GM19023 (cell line): ENCODE measurements at regions not wholly inside any gene's neighbourhood (a gene's known extent, or its start where the extent isn't known, plus 50 kb on each side); places are given as distances from the start of the nearest gene placed in this dataset.

Experiments
- ATAC-seq: cut with Tn5 transposase; IDR thresholded peaks from one replicate; pipeline ENCODE4 v1.9.1; 2021; ENCODE audit warnings: mild to moderate bottlenecking, moderate library complexity; ENCODE audit not compliant: unreplicated experiment

DNA sequence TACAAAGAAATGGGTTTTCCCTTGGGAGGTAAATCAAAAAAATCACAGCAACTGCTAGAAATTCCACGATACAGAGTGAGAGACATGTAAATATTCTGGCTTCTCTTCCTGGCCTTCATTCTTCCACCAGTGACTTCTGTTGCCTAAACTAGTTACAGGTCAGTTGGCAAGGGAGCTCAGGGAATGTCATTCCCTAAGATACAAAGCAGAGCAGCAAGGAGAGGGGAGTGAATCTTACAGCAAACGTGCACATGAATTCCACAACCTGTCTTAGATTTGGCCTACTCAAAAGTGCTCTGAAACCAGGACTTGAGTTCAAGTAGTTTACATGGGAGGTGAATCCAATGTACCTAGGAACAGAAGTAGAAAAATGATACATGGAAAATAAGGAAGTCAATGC lies 445.3 kb upstream of the LRRC7 start:
- ATAC-seq: no peak

GRCh38 chr1:69123486-69123885 lies 444.2 kb upstream of the LRRC7 start:
- ATAC-seq: no peak

DNA sequence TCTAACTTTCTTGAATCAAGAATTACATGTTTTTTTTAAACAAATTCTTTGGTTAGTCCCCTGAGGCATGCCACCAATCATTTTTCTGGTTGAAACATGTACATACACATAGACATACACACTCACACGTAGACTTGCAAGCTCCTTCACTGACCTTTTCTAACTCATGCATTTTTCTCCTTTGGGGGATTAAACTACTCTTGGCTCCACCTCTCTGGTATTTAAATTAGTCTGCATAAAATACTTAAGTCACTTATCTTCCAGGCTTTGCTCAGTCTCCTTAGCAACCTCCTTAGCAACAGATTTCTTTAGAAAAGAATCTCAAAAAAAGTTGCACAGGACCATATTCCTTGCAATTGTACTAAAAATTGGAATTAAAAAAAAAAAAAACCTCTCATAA lies 440.9 kb upstream of the LRRC7 start:
- no peak for ATAC-seq

DNA sequence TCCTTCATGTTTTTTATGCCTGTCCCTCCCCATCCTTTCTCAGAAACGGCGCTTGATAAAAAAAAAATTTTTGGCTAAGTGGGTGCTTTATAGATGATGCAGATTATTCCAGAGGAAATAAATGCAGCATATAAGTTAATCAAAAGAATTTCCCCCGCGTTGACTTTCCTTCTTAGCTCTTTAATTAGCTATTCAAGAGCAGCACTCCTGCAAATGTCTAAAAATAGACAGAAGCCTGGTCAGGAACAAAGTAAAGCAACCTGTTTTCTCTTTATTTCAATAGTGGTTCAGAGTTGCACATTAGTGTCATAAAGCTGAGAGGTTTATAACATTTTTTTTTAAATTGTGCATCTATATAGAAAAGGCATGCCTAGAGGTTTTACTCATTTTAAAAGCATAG lies 439.5 kb upstream of the LRRC7 start:
- no peak for ATAC-seq

DNA sequence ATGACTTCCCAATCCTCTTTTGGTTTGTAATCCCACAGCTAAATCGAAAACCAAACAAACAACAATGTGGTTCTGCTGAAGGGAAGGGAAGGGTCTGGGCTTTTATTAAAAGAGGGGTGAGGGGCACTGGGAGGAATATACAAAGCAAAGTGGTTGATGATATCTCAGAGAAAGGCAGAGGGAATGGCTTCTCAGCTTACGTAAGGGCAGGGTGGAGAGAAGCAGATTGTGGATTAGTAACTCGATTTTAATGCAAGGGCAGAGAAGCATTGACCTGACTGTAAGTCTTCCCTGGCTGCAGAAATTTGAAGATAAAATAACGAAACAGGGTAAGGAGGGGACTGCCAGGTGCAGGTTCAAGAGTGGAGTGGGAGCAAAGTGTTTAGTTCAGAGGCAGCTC lies 438.2 kb upstream of the LRRC7 start:
- no peak for ATAC-seq

DNA sequence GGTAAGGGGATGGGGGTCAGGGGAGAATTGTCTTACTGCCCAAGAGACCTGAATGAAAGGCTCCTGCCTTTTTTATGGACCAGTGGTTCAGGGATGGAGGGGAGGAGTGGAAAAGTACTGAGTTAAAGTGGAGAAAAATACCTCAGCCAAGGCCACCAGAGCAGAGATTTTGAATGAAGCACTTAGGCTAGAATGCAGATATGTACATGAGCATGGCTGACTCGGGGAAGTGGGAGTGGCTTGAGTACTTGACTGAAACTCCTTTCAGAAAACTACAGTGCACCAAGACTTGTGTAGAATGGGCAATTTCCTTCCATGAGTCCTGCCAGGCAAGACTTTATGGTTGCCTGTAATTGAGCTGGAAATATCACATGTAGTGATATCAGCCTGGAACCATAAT lies 429.6 kb upstream of the LRRC7 start:
- ATAC-seq: no peak

DNA sequence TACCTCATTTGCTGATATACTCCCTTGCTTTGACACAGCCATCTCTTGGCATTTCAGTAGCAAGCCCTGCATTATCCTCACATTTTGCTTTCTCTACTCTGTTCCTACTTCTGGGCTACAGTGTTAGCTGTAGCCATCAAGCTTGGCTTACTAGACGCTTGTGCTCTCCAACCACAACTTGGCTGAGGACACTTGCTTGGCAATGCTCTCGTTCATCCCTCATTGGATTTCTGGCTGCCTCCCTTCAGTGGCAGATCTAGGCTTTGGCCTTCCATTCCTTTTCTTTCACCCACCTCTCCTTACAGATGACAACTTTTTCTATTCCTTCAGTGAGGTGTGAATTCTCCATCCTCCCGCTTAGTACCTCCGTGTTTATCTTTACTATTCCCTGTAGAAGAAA lies 428.7 kb upstream of the LRRC7 start:
- no peak for ATAC-seq

DNA sequence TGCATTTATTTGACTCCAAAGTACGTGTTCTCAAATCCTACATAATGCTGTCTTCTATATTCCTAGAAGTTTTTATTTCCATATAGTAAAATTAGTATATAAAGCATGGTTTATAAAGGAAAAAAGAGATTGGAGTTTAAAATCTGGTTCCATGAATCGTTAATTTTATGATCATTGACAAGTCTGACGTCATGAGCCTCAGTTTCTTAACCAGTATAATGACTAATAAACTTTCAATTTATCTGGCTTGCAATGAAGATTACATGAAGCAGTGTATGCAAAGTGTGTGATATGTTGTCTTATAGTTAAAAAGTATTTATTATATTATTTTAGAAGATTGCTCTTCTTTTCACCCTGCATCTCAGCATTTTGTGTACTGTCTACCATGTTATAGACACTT lies 421.4 kb upstream of the LRRC7 start:
- ATAC-seq: no peak

DNA sequence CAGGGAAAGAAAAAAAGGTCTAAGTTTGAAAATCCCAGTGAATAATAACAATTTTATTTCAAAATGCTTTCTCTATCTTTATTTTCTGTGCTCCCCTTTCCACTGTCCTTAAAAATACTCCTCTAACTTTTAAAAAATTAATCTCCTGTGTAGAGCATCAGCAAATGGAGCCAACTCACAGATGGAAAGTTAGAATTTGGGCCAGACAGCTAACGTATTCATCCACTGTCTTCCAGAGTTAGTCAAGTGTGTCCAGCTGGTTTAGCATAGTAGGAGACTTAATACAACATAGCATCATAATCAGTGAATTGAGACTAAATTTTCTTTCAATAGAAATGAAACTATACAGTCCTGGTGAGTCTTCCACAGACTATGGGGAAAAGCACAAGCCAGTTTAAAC lies 419.0 kb upstream of the LRRC7 start:
- ATAC-seq: no peak

GRCh38 chr1:69157046-69157756 lies 410.5 kb upstream of the LRRC7 start:
- ATAC-seq: no peak

DNA sequence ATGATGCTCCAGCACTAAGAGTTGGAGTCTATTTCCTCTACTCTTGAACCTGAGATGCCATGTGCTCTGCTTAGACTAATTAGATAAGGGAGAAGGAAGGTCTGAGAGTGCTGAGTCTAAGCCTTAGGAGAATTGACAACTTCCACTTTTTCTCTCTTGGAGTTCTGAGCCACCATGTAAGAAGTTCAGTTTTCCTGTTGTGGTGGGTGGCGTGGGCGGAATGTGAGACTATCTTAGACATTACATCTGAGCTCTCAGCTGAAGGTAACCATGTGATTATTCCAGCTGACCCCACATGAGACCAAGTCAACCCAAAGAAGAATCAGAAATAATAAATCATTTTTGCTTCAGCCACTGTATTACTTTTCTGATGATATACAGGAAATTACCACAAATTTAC lies 404.5 kb upstream of the LRRC7 start:
- ATAC-seq: no peak

- no peak for ATAC-seq
These were observed 403.9 kb upstream of the LRRC7 start for GRCh38 chr1:69163779-69164178.

DNA sequence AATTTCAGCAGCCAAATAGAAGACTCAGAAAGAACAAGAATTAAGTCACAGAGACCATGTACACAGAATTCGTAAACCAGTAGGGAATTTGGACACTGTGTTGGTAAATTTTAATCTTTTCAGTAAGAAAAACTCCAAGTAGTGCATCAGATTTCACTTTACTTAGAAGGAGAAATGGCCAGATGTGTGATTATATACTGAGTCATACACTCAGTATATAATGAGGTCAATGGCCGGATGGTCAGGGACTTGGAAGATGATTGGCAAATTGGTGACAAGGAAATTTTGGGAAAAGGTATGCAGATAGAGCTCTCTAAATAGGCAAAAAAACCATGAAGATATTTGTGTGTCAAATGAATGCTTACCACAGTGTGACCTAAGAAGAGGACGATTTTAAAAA lies 399.8 kb upstream of the LRRC7 start:
- no peak for ATAC-seq

DNA sequence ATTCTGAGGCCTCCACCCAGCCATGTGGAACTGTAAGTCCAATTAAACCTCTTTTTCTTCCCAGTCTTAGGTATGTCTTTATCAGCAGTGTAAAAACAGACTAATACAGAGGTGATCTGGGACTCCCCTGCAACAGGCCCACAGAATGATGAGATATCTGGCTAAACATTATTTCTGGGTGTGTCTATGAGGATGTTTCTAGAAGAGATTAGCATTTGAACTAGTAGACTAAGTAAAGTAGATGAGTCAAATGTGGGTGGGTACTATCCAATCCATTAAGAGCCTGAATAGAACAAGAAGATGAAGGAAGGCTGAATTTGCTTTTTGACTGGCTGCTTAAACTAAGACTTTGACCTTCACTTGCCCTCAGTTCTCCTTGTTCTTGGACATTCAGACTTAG lies 396.5 kb upstream of the LRRC7 start:
- no peak for ATAC-seq

GRCh38 chr1:69172003-69173000 lies 395.4 kb upstream of the LRRC7 start:
- no peak for ATAC-seq

DNA sequence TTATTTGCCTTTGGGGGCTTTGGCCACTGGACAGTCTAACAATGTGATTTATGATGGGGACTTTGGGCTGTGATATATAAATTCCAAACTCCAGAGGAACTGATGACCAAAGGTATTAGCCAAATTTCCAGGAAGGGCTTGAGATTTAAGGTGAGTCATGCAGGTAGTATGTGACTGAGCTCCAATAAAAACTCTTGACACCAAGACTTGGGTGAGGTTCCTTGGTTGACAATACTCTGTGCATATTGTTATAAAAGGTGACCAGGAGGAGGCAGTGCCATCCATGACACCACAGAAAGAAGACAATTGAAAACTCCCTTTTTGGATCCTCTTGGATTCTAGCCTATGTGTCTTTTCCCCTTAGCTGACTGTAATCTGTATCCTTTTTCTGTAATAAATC lies 392.7 kb upstream of the LRRC7 start:
- ATAC-seq: no peak

DNA sequence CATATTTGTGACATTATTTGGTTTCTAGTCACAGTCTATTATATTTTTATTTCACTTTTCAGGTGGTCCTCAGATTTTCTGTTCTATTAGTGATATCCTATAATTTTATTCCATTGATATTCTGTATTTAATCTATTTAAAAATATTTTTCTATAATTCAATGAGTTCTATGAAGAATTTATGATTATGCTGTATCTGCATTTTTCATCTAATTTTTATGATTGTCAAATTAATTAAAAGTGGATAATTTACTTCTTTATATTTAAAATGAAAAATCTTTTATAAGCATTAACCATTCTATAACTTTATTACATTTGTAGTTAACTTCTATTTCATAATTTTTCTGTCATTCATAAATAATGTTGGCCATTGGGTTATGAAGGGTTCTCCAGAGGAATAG lies 387.4 kb upstream of the LRRC7 start:
- ATAC-seq: no peak

DNA sequence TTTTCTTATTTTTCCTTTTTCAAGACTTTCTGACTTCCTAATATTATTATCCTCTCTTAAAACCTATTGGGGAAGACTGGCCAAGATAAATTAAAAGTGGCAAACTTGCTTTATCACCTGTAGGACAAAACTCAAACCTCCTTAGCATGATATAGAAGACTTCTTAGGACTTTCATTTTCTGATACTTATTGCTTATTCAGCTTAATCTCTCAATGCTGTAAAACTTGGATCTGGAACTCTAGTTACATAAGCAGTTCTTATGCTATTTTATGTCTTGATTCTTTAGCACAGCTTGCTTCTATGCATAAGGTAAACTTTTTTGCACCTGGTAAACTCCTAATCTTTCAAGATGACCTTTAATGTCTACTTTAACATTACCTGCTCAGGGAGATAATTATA lies 382.3 kb upstream of the LRRC7 start:
- no peak for ATAC-seq

GRCh38 chr1:69191335-69191734 lies 376.4 kb upstream of the LRRC7 start:
- ATAC-seq: no peak

- no peak for ATAC-seq
These were observed 372.6 kb upstream of the LRRC7 start for GRCh38 chr1:69195136-69195535.

DNA sequence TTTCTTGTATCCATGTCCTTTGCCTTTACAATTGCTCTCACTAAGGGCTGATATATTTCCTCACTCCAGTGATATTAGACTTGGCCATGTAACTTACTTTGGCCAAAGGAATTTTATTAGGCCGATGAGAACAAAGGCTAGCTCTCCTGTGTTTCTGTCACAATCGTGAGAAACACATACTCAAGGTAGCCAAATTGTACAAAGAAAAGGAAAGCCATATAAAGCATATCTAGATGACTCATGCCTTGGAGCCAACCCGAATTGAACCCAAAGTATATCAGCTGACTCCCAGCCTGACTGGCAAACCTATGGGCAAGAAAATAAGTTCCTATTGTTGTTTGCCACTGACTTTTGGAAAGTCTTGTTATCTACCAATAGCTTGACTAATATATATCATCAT lies 371.7 kb upstream of the LRRC7 start:
- no peak for ATAC-seq

DNA sequence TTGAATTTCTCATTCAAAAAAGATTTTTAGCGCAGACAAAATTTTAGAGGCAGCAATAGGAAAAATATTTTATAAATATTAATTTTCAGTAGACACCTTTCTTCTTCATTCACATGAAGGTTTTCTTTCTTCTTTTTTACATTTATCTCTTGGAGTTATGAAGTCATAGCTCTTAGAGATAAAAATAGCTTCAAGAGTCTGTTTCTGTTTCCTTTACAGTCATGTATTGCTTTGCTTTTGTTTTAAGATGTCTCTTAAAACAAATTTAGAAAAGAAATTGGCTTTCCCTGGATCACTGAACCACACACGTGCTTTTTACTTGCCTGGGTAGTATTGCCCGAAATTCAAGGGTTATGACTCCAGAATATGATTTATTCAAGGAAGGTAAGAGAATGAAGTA lies 369.9 kb upstream of the LRRC7 start:
- ATAC-seq: no peak
